ENCODE measurements at regions not wholly inside any gene's neighbourhood (a gene's known extent, or its start where the extent isn't known, plus 50 kb on each side); places are given as distances from the start of the nearest gene placed in this dataset.

DNA sequence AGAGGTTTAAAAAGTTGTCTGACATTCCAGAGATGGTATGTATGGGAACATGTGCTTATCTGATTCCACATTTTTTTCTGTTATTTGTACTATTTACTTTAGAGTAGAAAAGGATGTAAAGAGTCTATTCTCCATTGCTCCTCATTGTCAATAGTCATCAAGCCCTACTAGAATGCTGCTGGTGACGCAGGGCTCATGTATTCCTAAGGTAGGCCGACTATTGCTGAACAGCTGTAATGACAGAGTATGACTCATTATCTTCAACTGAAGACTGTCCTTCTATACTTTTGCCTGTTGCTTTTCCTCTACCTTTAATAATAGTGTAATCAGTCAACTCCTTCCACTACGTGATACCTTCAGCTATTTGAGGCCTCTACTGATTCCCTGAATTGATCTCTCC lies 509.1 kb upstream of the NR3C2 start:
- intact Hi-C loops (cut with micrococcal nuclease; ENCODE audit: unreplicated experiment) (no loop called here), in situ Hi-C loops (cut with HindIII; ENCODE audit: extremely low pct_ligation_motif_present, low pct_unique_long_range_greater_than_20kb) (no loop called here)
- Histone ChIP-seq H3K4me3 (replicated peaks in 1 of 3; ENCODE audit: insufficient read depth in 1 of 3, low read depth in 2 of 3, low read length in 3 of 3) (no peak overlapping the region), H3K9ac (ENCODE audit: insufficient read depth, low read depth, low read length) (no peak overlapping the region), H3K27ac (ENCODE audit: extremely low read length, insufficient read depth, low read length) (no peak overlapping the region), H2AFZ (ENCODE audit: low read length) (no peak overlapping the region), H3K4me1 (ENCODE audit: insufficient read depth, low read length) (no peaks in the 10 kb centered on the region), H3K27me3 (ENCODE audit: control insufficient read depth in 1 of 2, insufficient read depth in 2 of 2, low read length in 2 of 2) (no peaks in the 10 kb centered on the region; a peak in 1 of 5 replicates), H3K4me2 (ENCODE audit: low read depth, low read length) (no peak overlapping the region), H4K20me1 (ENCODE audit: insufficient read depth, low read length) (no peaks in the 10 kb centered on the region), H3K79me2 (ENCODE audit: insufficient read depth, low read length) (no peaks in the 10 kb centered on the region), H3K9me3 (ENCODE audit: low read length) (no peaks in the 10 kb centered on the region), H3K36me3 (replicated peaks in 1 of 2; ENCODE audit: control insufficient read depth in 1 of 2, insufficient read depth in 2 of 2, low read length in 2 of 2) (no peaks in the 10 kb centered on the region)
- BruUV-seq (replicated peaks) = no TSS peak
- no peak for DNase-seq (ENCODE audit: low spot score)
- ChIA-PET POLR2A (no interaction called here), CTCF (ENCODE audit: low intra/inter-chr PET ratio, low total read pairs) (no interaction called here)
- WGBS (ENCODE audit: low lambda C conversion rate) = 0% methylated on average over 3 of the region's 3 CpGs
- no peak for FAIRE-seq
- ATAC-seq = no peak
- TF ChIP-seq HMG20B (CRISPR knock-in tag; conservative IDR thresholded peaks at IDR 0.05) (no peak), AKAP8 (CRISPR knock-in tag; IDR thresholded peaks at IDR 0.05) (no peak), MAFK (conservative IDR thresholded peaks at IDR 0.05 in 1 of 2, IDR thresholded peaks at IDR 0.05 in 1 of 2; ENCODE audit: low read length in 2 of 2) (no peak), NBN (conservative IDR thresholded peaks at IDR 0.05) (no peak), ZNF720 (CRISPR knock-in tag; IDR thresholded peaks at IDR 0.05) (no peak), DMAP1 (CRISPR knock-in tag; IDR thresholded peaks at IDR 0.05) (no peak), ZNF615 (CRISPR knock-in tag; IDR thresholded peaks at IDR 0.05; ENCODE audit: borderline replicate concordance) (no peak), RXRB (CRISPR knock-in tag; IDR thresholded peaks at IDR 0.05; ENCODE audit: borderline replicate concordance) (no peak), JARID2 (CRISPR knock-in tag; IDR thresholded peaks at IDR 0.05; ENCODE audit: insufficient replicate concordance) (no peak), KDM5A (IDR thresholded peaks at IDR 0.05; ENCODE audit: borderline replicate concordance, low read length) (no peak), ISX (CRISPR knock-in tag; conservative IDR thresholded peaks at IDR 0.05) (no peak), SRY (CRISPR knock-in tag; IDR thresholded peaks at IDR 0.05) (no peak), NFIC (IDR thresholded peaks at IDR 0.05; ENCODE audit: low read length) (no peak)
- TF ChIP-seq, protein P1, sequence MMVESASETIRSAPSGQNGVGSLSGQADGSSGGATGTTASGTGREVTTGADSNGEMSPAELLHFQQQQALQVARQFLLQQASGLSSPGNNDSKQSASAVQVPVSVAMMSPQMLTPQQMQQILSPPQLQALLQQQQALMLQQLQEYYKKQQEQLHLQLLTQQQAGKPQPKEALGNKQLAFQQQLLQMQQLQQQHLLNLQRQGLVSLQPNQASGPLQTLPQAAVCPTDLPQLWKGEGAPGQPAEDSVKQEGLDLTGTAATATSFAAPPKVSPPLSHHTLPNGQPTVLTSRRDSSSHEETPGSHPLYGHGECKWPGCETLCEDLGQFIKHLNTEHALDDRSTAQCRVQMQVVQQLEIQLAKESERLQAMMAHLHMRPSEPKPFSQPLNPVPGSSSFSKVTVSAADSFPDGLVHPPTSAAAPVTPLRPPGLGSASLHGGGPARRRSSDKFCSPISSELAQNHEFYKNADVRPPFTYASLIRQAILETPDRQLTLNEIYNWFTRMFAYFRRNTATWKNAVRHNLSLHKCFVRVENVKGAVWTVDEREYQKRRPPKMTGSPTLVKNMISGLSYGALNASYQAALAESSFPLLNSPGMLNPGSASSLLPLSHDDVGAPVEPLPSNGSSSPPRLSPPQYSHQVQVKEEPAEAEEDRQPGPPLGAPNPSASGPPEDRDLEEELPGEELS (CRISPR knock-in tag; IDR thresholded peaks at IDR 0.05) = no peak
- TF ChIP-seq, protein P2, sequence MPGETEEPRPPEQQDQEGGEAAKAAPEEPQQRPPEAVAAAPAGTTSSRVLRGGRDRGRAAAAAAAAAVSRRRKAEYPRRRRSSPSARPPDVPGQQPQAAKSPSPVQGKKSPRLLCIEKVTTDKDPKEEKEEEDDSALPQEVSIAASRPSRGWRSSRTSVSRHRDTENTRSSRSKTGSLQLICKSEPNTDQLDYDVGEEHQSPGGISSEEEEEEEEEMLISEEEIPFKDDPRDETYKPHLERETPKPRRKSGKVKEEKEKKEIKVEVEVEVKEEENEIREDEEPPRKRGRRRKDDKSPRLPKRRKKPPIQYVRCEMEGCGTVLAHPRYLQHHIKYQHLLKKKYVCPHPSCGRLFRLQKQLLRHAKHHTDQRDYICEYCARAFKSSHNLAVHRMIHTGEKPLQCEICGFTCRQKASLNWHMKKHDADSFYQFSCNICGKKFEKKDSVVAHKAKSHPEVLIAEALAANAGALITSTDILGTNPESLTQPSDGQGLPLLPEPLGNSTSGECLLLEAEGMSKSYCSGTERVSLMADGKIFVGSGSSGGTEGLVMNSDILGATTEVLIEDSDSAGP (CRISPR knock-in tag; IDR thresholded peaks at IDR 0.05; ENCODE audit: borderline replicate concordance) = no peak
- TF ChIP-seq, protein P3, sequence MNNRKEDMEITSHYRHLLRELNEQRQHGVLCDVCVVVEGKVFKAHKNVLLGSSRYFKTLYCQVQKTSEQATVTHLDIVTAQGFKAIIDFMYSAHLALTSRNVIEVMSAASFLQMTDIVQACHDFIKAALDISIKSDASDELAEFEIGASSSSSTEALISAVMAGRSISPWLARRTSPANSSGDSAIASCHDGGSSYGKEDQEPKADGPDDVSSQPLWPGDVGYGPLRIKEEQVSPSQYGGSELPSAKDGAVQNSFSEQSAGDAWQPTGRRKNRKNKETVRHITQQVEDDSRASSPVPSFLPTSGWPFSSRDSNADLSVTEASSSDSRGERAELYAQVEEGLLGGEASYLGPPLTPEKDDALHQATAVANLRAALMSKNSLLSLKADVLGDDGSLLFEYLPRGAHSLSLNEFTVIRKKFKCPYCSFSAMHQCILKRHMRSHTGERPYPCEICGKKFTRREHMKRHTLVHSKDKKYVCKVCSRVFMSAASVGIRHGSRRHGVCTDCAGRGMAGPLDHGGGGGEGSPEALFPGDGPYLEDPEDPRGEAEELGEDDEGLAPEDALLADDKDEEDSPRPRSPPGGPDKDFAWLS (CRISPR knock-in tag; IDR thresholded peaks at IDR 0.05; ENCODE audit: borderline replicate concordance) = no peak
- TF ChIP-seq, protein P4, sequence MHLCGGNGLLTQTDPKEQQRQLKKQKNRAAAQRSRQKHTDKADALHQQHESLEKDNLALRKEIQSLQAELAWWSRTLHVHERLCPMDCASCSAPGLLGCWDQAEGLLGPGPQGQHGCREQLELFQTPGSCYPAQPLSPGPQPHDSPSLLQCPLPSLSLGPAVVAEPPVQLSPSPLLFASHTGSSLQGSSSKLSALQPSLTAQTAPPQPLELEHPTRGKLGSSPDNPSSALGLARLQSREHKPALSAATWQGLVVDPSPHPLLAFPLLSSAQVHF (CRISPR knock-in tag; IDR thresholded peaks at IDR 0.05) = no peak
- TF ChIP-seq, protein P5, sequence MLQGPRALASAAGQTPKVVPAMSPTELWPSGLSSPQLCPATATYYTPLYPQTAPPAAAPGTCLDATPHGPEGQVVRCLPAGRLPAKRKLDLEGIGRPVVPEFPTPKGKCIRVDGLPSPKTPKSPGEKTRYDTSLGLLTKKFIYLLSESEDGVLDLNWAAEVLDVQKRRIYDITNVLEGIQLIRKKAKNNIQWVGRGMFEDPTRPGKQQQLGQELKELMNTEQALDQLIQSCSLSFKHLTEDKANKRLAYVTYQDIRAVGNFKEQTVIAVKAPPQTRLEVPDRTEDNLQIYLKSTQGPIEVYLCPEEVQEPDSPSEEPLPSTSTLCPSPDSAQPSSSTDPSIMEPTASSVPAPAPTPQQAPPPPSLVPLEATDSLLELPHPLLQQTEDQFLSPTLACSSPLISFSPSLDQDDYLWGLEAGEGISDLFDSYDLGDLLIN (CRISPR knock-in tag; IDR thresholded peaks at IDR 0.05; ENCODE audit: borderline replicate concordance) = no peak

Measured in HepG2 (cell line).